Testis (tissue), 2 donors: ENCODE measurements at regions not wholly inside any gene's neighbourhood (a gene's known extent, or its start where the extent isn't known, plus 50 kb on each side); places are given as distances from the start of the nearest gene placed in this dataset.

Experiments
- DNase-seq: peaks from one replicate; pipeline ENCODE4 v3.0.0-alpha.2; 2019
- H3K27ac ChIP-seq, 2 donors: fragments of 200-600 bp; sonication (generic); one replicate each; pipeline ENCODE4 v1.5.1; 2019
- H3K27me3 ChIP-seq: fragments of 200-600 bp; sonication (generic); one replicate; pipeline ENCODE4 v1.5.1; 2019
- H3K36me3 ChIP-seq: fragments of 200-600 bp; sonication (generic); one replicate; pipeline ENCODE4 v1.5.1; 2017; ENCODE audit warnings: low read depth; ENCODE audit errors: missing control alignments
- H3K4me1 ChIP-seq: fragments of 200-600 bp; sonication (generic); one replicate; pipeline ENCODE4 v1.5.1; 2019
- H3K4me3 ChIP-seq, 2 donors: fragments of 200-600 bp; sonication (generic); one replicate each; pipeline ENCODE4 v1.5.1; 2017 to 2019
- H3K9me3 ChIP-seq: fragments of 200-600 bp; sonication (generic); one replicate; pipeline ENCODE4 v1.5.1; 2017
- POLR2A ChIP-seq: fragments of 450-650 bp; IDR thresholded peaks from one replicate; pipeline ENCODE4 v1.6.1; 2017; ENCODE audit warnings: antibody characterized with exemption, mild to moderate bottlenecking, moderate library complexity
- WGBS, 2 donors: methylation state at CpG; one replicate each; pipeline ENCODE4 v1.1.5; 2018; 5-methylcytosine and 5-hydroxymethylcytosine counted together
- intact Hi-C: fragments of 100-400 bp; cut with DNase I; formaldehyde crosslinking; loops from one replicate; pipeline ENCODE4 v1.15.1; 2023; ENCODE audit warnings: low total_unique reads
- TF ChIP-seq, protein P1 (sequence below), 3 experiments: fragments of 450-650 bp in 2 of 3; fragments of 200-600 bp in 1 of 3; sonication (generic) in 1 of 3; IDR thresholded peaks; one replicate each; pipeline ENCODE4 v1.5.1; 2016 to 2019; ENCODE audit warnings: antibody characterized with exemption in 3 of 3, mild to moderate bottlenecking in 2 of 3, moderate library complexity in 1 of 3

DNA sequence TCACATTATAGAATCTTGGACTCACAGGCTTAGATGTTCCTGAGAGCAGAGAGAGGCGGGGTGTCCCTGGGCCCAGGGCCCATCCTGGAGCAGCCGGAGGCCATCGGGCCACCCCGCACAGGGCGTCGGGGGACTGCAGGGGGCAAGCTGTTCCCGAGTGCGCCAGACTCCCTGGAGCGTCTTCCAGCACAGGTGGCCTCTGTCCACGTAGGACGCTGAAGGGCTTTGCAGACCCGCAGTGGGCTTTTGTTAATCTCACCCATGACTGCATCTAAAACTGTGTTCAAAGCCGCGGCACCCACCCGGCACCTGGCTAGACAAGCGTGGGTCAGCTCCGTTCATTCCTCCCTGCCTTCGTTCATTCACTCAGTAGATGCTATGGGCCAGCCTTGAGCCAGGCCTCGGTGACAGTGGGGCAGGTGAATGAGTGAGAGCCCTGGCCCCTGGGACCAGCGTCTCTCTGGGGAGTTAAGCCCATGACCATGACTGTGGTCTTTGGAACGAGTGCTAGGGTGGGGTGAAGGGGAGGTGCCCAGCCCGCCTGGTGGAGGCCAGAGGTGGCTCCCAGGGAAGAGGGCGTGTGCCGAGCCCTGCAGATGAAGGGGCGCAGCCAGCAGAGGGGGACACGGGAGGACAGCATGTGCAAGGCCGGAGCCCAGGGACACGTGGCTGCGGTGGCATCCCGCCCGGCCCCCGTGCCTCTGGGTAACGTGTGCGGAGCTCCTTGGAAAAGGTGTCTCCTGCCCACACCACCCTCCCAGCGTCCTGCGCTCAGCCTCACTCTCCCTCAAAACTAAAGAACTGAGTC, 98.3 kb downstream of the HMX1 start:
- Histone ChIP-seq H3K27ac (no peak overlapping the region), H3K4me3 (no peak overlapping the region), H3K4me1 (no peaks in the 10 kb centered on the region), H3K9me3 (no peaks in the 10 kb centered on the region), H3K36me3 (no peaks in the 10 kb centered on the region), H3K27me3 (no peaks in the 10 kb centered on the region)
- intact Hi-C loops: no loop called here
- TF ChIP-seq, protein P1, sequence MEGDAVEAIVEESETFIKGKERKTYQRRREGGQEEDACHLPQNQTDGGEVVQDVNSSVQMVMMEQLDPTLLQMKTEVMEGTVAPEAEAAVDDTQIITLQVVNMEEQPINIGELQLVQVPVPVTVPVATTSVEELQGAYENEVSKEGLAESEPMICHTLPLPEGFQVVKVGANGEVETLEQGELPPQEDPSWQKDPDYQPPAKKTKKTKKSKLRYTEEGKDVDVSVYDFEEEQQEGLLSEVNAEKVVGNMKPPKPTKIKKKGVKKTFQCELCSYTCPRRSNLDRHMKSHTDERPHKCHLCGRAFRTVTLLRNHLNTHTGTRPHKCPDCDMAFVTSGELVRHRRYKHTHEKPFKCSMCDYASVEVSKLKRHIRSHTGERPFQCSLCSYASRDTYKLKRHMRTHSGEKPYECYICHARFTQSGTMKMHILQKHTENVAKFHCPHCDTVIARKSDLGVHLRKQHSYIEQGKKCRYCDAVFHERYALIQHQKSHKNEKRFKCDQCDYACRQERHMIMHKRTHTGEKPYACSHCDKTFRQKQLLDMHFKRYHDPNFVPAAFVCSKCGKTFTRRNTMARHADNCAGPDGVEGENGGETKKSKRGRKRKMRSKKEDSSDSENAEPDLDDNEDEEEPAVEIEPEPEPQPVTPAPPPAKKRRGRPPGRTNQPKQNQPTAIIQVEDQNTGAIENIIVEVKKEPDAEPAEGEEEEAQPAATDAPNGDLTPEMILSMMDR (IDR thresholded peaks at IDR 0.05): no peak
- TF ChIP-seq POLR2A: no peak
- 85 to 89% methylated on average over 16 to 35 of the region's 36 CpGs for WGBS, 2 donors
- no peak for DNase-seq

GRCh38 chr4:8772499-8773123, 99.0 kb downstream of the HMX1 start:
- no peak for DNase-seq
- intact Hi-C loops: no loop called here
- 75 to 78% methylated on average over 13 to 14 of the region's 14 CpGs for WGBS, 2 donors

DNA sequence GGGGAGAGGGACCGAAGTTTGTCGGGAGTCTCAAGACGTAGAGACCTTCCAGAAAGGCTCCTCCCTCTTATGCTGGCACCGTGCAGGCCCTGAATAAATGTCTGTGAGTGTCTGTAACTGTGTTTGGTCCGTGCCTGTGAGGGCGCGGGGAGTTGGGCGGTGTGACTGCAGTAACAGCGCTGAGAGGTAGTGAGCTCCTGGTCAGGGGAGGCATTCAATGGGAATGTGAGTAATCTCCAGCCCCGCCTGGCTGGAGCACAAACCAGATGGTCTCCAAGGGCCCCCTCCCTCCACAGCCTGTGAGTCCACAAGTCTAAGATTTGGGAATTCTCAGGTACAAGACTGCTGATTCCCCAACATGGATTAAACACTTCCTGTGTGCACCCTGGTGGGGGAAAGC, 100.0 kb downstream of the HMX1 start:
- Histone ChIP-seq H3K4me1 (no peaks in the 10 kb centered on the region), H3K27me3 (no peaks in the 10 kb centered on the region), H3K36me3 (no peaks in the 10 kb centered on the region), H3K9me3 (no peaks in the 10 kb centered on the region), H3K27ac (no peak overlapping the region), H3K4me3 (no peak overlapping the region)
- TF ChIP-seq, protein P1 (IDR thresholded peaks at IDR 0.05): no peak
- no peak for TF ChIP-seq POLR2A
- intact Hi-C loops: no loop called here
- 70 to 88% methylated on average over 4 to 9 of the region's 10 CpGs for WGBS, 2 donors
- DNase-seq: no peak

More at GRCh38 chr4:8772499-8773123, 99.0 kb downstream of the HMX1 start:
- no peak overlapping the region for H3K27ac ChIP-seq
- H3K4me1 ChIP-seq: no peaks in the 10 kb centered on the region
- no peaks in the 10 kb centered on the region for H3K9me3 ChIP-seq
- H3K27me3 ChIP-seq: no peaks in the 10 kb centered on the region
- TF ChIP-seq POLR2A: no peak
- TF ChIP-seq, protein P1 (IDR thresholded peaks at IDR 0.05): no peak
- H3K36me3 ChIP-seq: no peaks in the 10 kb centered on the region
- H3K4me3 ChIP-seq: no peak overlapping the region

- 44 to 60% methylated on average over 1 to 8 of the region's 8 CpGs for whole genome bisulfite sequencing, 2 donors
- no peak for DNase-seq
These were observed 100.4 kb downstream of the HMX1 start for GRCh38 chr4:8771258-8771590.

More at GRCh38 chr4:8771258-8771590, 100.4 kb downstream of the HMX1 start:
- H3K27me3 ChIP-seq: no peaks in the 10 kb centered on the region
- no peak overlapping the region for H3K27ac ChIP-seq
- H3K9me3 ChIP-seq: no peaks in the 10 kb centered on the region
- no peaks in the 10 kb centered on the region for H3K4me1 ChIP-seq
- intact Hi-C loops: no loop called here
- no peaks in the 10 kb centered on the region for H3K36me3 ChIP-seq
- H3K4me3 ChIP-seq: no peak overlapping the region
- TF ChIP-seq POLR2A: no peak
- TF ChIP-seq, protein P1 (IDR thresholded peaks at IDR 0.05): no peak
